Body of pancreas (tissue), 4 donors: ENCODE measurements at regions not wholly inside any gene's neighbourhood (a gene's known extent, or its start where the extent isn't known, plus 50 kb on each side); places are given as distances from the start of the nearest gene placed in this dataset.

Source experiments
- CTCF ChIP-seq, 7 experiments: fragments of 450-650 bp in 4 of 7; fragments of 200-600 bp in 3 of 7; sonication (generic) in 3 of 7; IDR thresholded peaks; one replicate each; pipeline ENCODE4 v1.5.1; 2016 to 2019; ENCODE audit warnings: antibody characterized with exemption in 7 of 7
- POLR2A ChIP-seq, 3 donors: fragments of 450-650 bp; IDR thresholded peaks; one replicate each; pipeline ENCODE4 v1.6.1; 2016; ENCODE audit warnings: antibody characterized with exemption in 3 of 3, mild to moderate bottlenecking in 2 of 3

GRCh38 chr2:119059287-119059686, 99.3 kb downstream of the C1QL2 start:
- TF ChIP-seq CTCF (IDR thresholded peaks at IDR 0.05) (no peak), POLR2A (IDR thresholded peaks at IDR 0.05) (no peak)
